T-helper 2 cell (primary cell): ENCODE measurements at regions not wholly inside any gene's neighbourhood (a gene's known extent, or its start where the extent isn't known, plus 50 kb on each side); places are given as distances from the start of the nearest gene placed in this dataset.
"Not testable (repeated sequence)": the region's sequence is repeated elsewhere in the genome, so short reads cannot be mapped to it uniquely, and the experiment has no call there.

Experiments
- DNase-seq, 5 experiments: peaks; one replicate each; pipeline versions ENCODE4 v3.0.0 to v3.0.0-alpha.2; 2012 to 2022

DNA sequence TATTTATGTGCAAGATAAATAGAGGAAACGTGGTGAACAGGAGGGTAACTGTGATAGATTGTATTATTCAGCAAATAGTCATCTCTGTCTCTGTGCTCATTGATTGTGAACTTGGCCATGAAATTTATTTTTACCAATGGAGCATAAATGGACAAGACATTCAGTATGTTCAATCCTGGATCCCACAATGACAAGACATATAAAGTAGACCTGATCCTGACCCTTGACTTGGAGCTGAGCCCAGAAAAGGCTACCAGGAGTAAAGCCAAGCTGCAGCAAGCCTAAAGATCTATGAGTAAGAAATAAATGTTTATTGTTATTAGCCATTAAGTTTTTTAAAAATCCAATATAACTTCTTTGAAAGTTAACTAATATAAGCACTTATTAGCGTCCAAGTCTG lies 531.2 kb downstream of the PIK3C3 start:
- no peak for DNase-seq

DNA sequence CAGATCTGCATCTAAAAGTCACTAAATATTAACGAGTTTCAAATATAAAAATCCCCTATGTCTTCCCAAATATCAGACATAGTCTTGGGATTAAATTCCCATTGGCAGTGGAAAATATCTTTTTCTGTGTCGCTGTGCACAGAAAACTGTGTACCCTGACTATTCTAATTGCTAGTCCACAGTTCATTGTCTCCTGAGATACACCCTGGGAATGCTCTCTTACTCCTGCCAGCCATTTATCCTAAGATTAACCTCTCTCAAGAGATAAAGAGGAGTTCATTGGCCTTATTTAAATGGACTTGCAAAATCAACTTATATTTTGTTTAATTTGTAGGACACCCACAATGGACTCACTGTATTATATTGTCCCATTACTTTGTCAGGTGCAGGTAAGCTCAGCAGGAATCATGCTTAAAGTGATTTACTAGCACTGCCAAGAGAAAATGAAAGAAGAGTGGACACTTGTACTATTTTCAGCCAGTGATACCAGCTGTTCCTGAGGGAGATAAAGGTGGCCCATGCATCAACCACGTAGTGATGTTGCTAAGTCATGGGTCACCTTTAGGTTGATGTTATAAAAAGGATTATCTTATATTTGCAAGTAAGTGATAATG lies 553.8 kb downstream of the PIK3C3 start:
- DNase-seq: no peak

DNA sequence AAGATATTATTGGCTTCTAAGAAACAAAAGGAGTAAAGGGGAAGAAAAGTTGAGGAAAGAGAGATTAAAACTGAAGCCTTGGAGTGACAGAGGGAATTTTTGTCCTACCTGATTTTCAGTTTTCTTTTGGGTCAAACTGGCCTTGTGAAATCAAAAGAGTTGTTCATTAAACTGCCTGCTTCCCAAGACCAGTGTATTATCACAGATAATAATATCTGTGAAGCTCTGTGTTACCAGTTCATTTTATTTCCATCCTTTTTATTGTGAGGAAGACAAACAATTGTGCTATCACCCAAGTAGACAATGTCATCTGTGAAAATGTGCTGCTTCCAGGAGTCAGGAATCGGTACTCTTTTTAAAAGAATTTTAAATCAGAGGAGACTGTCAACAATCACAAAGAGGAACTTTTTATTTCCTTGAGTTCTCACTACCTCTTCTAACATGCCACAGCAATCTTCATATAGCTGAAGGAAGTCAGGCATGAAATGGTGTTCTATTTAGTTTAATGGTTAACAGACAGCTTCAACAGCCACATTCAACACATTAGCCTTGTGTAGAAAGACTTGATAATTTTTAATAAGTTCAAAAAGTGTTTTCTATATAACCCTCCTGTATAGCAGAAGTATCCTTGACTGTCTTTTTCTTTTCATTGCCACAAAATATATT lies 554.8 kb downstream of the PIK3C3 start:
- DNase-seq: no peak

DNA sequence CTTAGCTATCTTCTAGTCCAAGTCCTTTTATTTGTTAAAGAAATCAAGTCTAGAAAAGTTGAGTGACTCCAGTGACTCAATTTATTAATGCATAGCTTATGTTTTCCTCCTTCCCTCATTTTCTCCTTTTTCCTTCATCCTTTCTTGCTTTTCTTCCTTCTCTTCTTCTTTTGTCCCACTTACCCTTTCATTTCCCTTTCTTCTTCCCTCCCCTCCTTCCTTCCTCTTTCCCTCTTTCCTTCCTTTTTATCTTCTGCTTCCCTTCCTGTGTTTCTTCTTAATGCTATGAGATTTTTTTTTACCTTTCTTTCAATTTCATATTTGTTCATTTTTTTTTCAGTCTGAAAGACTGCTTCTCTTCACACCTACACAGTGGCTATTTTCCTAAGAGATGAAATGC lies 555.5 kb downstream of the PIK3C3 start:
- no peak for DNase-seq

DNA sequence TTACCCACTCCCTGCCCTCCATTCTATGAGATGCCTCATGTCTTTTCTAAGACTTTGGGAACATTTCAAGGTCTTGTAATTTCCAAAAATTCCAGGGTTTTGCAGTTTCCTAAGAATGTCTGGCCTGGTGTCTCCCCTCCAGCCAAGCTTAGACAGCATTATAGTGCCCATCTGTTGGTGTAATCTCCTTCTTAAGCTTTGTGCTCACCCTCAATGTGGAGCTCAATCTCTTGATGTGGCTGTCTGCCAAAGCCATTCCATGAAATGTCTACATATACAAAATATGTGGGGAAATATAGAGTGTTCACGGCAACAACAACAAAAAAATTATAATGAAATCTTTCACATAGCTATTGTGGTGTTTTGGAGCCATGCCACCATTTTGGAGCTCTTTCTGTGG lies 558.4 kb downstream of the PIK3C3 start:
- no peak for DNase-seq

DNA sequence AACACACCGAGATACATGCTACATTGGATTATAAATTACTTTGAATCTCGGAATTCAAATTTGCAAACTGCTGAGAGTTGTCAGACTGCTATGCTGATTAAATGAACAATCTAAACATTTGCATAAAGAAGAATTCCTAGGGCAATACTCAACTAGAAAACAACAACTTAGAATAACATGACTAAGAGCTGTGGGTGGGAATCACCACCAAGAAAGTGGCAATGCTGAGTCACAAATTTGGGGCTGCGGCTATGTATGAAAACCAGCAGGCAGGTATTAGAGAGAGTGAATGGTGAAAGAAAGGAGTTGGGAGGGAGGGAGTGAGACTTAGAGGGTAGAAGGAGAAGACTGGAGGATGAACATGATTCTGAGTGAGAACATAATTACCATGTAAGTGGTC lies 559.5 kb downstream of the PIK3C3 start:
- no peak for DNase-seq

DNA sequence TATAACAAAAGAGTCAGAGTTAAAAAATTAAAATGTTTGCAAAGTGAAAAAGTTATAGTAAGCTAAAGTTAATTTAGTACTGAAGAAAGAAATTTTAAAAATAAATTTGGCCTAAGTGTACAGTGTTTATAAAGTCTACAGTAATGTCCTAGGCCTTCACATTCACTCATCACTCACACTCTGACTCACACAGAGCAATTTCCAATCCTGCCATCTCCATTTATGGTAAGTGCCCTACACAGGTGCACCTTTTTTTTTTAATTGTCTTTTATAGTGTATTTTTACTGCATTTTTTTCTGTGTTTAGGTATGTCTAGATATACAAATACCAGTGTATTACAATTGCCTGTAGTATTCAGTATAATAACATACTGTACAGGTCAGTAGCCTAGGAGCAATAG lies 562.9 kb downstream of the PIK3C3 start:
- no peak for DNase-seq

DNA sequence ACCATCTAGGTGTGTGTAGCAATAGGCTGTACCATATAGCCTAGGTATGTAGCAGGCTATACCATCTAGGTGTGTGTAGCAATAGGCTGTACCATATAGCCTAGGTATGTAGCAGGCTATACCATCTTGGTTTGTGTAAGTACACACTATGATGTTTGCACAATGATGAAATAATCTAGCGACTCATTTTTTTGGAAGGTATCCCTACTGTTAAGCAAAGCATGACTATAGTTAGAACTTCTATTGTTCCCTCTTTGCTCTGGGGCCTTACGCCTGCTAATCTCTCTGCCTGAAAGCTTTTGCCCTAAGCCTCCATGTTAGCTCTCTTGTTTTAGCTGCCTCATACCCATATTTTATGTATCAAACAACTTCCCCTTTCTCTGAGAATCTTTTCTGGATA lies 563.3 kb downstream of the PIK3C3 start:
- DNase-seq: not testable (repeated sequence)

DNA sequence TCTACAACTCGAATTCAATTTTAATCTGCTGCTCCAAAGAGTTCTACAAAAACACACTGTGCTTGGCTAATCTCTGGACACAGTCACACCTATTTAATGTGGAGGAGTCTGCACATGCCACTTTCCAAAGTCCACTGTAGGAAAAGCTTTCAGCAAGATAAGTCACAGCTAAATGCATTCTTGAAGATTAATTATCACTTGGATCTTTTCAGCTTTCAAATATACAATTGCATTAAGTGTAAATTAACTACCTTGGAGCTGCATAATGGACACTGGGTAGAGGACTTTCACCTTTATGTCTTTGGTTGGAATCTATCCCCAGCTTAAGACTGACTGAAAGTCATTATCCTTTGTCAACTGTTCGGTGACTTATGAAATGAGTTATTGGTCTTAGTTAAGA lies 565.1 kb downstream of the PIK3C3 start:
- DNase-seq: no peak

DNA sequence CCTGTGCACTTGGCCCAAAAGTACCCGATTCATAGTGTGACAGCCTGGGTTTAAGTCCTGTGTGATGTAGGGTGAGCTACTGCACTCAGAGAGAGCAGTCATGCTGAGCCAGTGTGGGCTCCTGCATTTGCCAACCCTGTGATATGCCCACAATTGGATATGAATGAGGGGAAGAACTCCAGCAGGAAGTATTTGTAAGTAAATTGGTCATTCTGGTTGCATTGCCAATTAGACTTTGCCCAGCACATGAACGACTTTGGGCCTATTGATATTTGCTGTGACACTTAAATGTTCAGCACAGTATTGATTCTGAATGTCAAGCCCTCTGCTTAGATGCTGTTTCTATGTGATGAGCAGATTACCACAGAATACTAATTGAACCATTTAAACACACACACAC lies 570.9 kb downstream of the PIK3C3 start:
- DNase-seq: no peak

DNA sequence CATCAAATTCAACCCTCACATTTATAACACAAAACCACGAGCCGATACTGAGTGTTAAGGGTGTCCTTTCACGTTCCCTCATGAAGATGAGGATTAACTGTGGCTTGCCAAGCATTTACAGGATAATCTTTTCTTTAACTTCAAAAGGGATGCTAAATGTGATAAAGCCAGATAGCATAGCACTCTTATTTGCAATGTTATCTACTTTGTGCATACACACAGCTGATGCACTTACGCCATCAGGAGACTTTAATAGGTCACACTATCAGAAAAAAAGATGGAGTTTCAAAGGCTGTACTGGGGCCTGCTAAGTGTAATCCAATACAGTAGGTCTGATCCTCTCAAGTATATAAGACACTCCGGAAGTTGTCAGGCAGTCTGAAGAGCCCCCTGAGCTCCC lies 572.7 kb downstream of the PIK3C3 start:
- DNase-seq: no peak

DNA sequence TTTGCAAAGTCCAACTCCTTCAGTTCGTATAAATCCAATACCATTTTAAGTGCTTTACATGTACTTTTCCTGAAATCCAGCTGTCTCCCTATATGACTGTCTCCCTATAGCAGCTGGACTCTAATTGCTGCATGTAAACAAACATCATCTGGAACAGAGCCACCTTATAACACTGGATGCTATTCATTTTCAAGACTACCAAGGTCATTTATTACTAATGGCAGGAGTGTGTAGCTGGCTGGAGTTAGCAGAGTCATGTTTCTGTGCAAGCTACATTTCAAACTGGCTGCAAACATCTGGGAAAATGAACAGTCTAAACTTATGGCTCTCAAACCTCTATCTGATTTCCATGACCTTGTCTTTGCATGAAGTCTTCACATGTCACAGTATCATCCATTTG lies 575.2 kb downstream of the PIK3C3 start:
- DNase-seq: no peak

DNA sequence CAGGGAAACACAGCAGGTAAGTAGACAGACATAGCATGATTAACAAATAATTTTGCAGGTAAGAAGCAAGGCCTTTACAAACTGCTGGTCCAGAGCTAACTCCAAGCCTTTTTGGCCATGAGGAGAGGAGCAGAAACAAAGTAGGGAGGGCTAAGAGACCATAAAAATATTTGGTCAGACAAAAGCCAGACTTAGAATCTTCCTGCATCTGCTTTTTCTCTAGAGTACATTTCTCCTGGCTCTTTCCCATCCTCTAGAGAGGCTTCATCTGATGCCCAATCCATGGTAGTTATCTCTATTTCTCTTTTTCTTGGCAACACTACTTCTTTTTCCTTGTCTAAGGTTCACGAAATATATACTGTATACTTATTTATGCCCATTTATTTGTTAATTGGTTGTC lies 577.1 kb downstream of the PIK3C3 start:
- no peak for DNase-seq

DNA sequence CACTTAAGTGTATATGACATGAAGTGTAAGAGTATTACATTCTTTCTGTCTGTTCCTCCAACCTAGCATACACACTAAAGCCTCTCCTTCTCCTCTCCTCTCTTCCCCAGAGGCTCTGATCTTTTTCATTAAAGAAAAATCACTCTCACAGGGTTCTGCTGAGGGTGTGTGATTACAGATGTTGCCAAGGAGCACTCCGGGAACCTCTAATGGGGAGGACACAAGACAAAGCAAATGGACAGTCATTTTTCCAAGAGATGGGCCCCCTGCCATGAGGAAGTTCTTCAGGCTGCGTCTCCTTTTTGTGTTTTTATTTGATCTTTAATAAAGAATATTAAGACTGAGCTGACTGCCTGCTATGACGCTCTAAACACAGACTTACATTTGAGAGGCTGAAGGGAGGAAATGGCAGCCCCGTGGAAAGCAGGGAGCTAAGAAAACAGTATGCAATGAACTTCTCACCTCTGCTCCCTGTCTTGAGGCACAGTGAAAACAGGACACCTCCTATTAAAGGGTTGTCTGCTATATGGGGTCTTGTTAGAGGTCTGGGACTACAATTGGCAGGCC lies 578.1 kb downstream of the PIK3C3 start:
- DNase-seq: no peak

DNA sequence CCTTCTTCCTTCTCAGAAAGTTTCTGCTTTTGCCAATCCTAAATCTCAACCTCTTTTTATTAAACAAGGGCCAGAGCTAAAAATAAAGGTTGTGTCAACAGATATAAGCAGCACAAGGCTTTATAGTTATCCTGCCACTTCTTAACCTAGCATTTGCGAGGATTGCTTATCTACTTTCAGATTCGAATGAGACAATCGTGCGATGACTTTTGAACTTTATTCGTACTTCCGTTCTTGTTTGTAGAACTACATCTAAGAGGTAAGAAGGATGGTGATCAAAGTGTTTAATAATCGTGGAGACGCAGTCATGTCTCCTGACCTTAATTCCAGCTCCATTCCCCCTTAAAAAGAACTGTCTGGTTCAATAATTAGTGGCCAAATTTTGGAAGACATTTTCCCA lies 578.6 kb downstream of the PIK3C3 start:
- no peak for DNase-seq

DNA sequence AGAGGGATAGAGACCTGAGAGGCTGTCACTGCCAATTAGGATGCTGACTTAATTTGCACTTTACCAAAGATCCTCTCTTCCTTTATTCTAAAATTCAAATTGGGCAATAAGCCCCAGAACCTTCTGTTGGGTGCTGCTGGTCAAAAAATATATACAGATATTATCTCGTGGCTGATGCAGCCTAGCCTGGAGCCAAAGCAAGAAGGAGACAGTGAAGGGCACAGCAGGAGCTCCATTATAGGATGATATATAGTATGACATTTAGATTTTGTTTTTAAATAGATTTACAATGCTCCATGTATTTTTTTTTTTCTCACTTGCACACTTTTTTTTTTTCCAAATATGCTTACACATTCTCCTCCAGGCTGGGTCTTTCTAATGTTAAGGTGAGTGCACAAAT lies 579.3 kb downstream of the PIK3C3 start:
- DNase-seq: no peak

DNA sequence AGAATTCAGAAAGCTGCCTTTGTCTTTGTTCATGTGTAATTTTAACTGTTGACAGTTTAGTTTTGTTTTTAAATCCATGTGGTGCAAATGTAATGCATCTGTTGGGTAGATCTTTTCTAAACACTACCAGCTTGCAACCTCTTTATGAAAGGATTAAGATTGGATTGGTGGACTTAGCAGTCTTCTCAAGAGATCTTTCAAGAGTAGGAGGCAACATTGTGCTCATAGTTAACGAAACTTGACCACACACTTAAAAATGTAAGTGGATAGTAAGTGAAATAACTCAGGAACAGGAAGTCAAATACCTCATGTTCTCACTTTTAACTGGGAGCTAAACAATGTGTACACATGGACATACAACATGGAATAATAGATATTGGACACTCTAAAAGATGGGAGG lies 579.0 kb downstream of the RIT2 start:
- DNase-seq: no peak

DNA sequence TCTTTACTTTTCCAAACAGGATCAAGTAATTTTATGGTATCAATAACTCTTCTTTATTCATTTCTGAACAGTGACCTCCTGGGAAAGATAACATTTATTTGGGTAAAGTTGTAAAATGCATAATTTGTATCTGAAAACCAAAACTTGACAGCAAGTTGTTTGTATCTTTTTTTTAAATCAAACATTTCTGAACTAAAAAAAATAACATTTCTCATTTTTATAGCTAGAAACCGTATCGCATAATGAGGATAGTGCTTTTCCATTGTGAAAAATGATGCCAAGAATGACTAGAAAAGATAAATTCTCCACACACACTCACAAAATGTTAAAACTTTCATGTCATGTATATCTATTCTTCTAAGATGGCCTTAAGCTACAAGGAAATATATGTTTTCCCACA lies 578.2 kb downstream of the RIT2 start:
- no peak for DNase-seq

DNA sequence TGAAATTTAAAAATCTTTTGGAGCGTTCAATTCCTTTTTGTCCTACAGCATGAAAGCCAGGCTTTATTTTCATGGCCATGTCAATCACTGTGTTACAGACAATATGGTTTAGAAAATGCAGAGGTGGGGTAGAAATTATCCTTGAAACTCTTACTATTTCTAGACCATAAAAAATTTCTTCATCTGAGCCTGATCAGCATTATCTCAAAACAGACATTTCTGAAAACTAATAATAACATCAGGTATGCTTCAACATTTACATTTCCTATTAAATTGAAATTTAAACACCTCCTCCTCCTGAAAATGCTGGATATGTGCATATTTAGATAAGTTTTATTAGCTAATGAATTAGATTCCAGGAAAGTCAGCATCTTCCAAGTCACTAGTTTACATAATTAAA lies 570.6 kb downstream of the RIT2 start:
- DNase-seq: no peak

DNA sequence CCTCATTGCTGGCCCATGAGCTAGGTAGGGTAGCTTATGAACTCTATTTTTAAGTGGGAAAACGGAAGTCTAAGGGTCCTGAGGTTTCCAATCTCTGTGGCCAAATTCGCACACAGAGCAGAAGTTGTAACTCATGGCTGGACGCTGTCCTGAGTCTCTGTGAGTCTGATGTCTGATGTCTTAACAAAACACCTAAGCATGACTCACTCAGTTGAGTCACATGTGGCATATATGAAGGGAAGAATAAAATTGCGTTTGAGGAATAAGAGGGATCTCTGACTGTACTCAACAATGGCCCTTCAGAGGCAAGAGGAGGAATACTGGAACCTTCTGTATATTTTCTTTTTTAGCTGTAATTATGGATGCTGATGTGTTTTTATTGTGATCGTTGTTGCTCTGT lies 569.7 kb downstream of the RIT2 start:
- no peak for DNase-seq

DNA sequence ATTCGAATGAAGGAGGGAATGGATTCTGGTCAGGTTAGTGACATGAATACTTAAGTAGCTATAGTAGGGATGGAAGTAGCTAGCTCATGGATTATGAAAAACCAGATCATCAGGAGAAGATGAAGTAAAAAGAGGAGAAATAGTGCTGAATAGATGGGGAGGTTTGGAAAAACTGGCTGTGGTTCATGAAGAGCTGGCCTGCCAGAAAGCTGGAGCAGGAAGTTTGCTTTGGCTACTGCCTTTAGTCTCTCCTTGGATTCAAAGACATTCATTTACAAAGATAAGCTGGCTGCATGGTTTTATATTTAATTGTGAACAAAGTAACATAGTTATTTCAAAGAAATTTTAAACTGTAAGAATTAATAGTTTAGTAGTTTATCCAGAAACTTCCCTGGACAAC lies 567.0 kb downstream of the RIT2 start:
- DNase-seq: no peak

DNA sequence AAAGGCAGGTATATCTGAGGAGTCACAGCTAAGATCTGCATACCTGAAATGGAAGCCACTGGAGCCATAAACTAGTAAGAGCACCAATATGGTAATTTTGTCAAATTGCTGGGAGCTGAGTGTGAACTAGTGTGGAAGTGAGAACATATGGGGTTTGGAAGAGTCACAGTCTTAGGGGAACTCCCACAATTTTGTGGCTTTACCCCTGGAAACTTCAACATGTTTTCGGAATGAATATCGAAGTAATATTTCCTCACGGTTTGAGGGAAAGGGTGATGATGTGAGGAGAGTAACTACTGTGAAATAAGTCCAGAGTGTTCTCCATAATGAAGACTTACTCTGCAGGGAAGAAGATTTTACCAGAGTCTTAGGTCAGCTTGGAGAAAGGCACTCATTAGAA lies 565.9 kb downstream of the RIT2 start:
- DNase-seq: no peak

DNA sequence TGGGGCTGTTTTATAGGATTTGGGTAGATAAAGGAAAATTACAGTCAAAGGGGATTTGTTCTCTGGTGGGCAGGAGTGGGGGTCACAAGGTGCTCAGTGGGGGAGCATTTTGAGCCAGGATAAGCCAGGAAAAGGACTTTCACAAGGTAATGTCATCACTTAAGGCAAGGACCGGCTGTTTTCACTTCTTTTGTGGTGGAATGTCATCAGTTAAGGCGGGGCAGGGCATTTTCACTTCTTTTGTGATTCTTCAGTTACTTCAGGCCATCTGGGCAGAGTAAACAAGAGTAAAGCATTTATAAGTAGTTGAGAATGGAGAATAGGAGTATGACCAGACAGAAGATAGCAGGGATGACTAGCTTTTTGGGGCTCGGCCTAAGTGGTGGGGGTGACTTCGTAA lies 562.9 kb downstream of the RIT2 start:
- DNase-seq: not testable (repeated sequence)

DNA sequence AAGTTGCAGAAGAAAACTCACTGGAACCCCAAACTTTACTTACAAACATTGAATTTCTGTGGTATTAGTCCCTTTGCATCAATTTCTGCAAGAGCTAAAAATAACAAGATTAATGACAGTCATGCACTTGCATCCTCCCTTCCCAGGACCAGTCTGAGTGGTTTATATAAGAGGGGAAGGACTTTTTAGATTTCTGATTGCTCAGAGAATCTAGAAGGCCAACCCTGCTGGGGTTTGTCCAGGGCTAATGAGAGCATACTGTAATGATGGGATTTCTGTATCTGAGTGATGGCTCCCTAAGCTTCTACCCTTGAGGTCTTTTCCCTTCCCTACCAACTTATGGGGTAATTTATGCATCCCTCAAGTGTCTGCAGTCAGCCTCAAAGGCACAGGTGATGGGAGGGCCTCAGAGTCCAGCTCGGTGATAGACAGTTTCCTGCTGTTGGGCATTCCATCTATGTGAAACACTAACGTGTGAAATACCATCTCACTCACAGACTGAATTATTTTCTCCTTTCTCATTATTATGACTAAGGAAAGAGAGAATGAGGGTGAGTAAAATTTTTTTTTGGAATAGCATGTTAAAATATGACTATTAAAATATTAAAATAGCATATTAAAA lies 556.3 kb downstream of the RIT2 start:
- no peak for DNase-seq
